ENCODE measurements at regions not wholly inside any gene's neighbourhood (a gene's known extent, or its start where the extent isn't known, plus 50 kb on each side); places are given as distances from the start of the nearest gene placed in this dataset.
A peak's percentile ranks its signal among the peaks of the same experiment; 100 is the strongest.

DNA sequence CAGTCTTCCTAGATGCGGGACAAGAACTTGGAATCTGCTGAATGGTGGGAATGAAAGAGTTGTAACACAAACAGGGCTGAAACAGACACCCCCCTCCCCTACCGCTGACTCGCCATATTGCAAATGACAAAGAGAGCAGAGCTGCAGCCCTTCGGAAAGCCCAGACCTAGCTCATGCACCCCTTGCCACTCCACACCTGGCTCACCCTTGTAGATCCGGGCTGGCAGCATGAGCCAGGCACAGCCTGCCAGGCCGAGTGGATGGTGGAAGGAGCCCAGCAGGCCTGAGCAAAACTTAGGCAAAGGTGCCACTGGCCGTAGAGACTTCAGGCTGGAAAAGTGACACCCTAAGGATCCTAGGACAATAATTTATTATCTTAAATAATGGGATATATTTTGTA, 237.4 kb upstream of the SEMA3D start:
- no peak overlapping the region for H3K23ac ChIP-seq (ENCODE audit: low read length)
- no peak overlapping the region for H2AK5ac ChIP-seq (ENCODE audit: low read length)
- no peak overlapping the region for H4K8ac ChIP-seq (ENCODE audit: low read depth, low read length)
- H4K12ac ChIP-seq (ENCODE audit: low read depth, low read length): no peak overlapping the region
- no peak overlapping the region for H4K91ac ChIP-seq (ENCODE audit: low read depth, low read length)
- H3K9me3 ChIP-seq (ENCODE audit: insufficient read depth, low read depth, low read length): no peaks in the 10 kb centered on the region
- H2BK120ac ChIP-seq (ENCODE audit: insufficient read depth, low read length, poor library complexity): no peak overlapping the region
- no peak overlapping the region for H3K4me3 ChIP-seq (ENCODE audit: low read depth, low read length)
- H3K9ac ChIP-seq (ENCODE audit: low read length): no peak overlapping the region
- no peak overlapping the region for H3K4ac ChIP-seq (ENCODE audit: low read depth, low read length)
- H3K4me1 ChIP-seq (ENCODE audit: control insufficient read depth in 1 of 2, insufficient read depth in 2 of 2, low read length in 2 of 2): no peaks in the 10 kb centered on the region
- H3K36me3 ChIP-seq (ENCODE audit: control insufficient read depth in 1 of 2, insufficient read depth in 2 of 2, low read length in 2 of 2): no peaks in the 10 kb centered on the region
- H3K18ac ChIP-seq (ENCODE audit: low read length): no peak overlapping the region
- H3K27me3 ChIP-seq (ENCODE audit: insufficient read depth, low read length): no peaks in the 10 kb centered on the region
- H3K14ac ChIP-seq (ENCODE audit: low read length): no peak overlapping the region
- no peak overlapping the region for H2BK12ac ChIP-seq (ENCODE audit: low read length)
- no peak for DNase-seq
- H2BK5ac ChIP-seq (ENCODE audit: low read depth, low read length, poor library complexity): no peak overlapping the region
- no peak overlapping the region for H3K27ac ChIP-seq (ENCODE audit: low read depth, low read length)
- H3K79me2 ChIP-seq (ENCODE audit: control insufficient read depth, insufficient read depth, low read length, poor library complexity): no peaks in the 10 kb centered on the region
- WGBS (ENCODE audit: extremely low coverage, insufficient coverage, insufficient read length): no CpG with 5 or more reads among the region's 7 CpGs
- H3K4me2 ChIP-seq (ENCODE audit: low read length): no peak overlapping the region
- no peaks in the 10 kb centered on the region for H3K79me1 ChIP-seq (ENCODE audit: low read length)
- H2AFZ ChIP-seq (ENCODE audit: insufficient read depth, low read length, poor library complexity): no peak overlapping the region

- Histone ChIP-seq H3K9ac (ENCODE audit: low read length) (no peak overlapping the region), H4K12ac (ENCODE audit: low read depth, low read length) (no peak overlapping the region), H2BK5ac (ENCODE audit: low read depth, low read length, poor library complexity) (no peak overlapping the region), H3K4me2 (ENCODE audit: low read length) (no peak overlapping the region), H3K4me1 (ENCODE audit: control insufficient read depth in 1 of 2, insufficient read depth in 2 of 2, low read length in 2 of 2) (no peaks in the 10 kb centered on the region), H2AFZ (ENCODE audit: insufficient read depth, low read length, poor library complexity) (no peak overlapping the region), H3K27ac (ENCODE audit: low read depth, low read length) (no peak overlapping the region), H3K9me3 (ENCODE audit: insufficient read depth, low read depth, low read length) (no peaks in the 10 kb centered on the region), H3K14ac (ENCODE audit: low read length) (no peak overlapping the region), H3K4ac (ENCODE audit: low read depth, low read length) (no peak overlapping the region), H3K27me3 (ENCODE audit: insufficient read depth, low read length) (no peaks in the 10 kb centered on the region), H3K4me3 (ENCODE audit: low read depth, low read length) (no peak overlapping the region), H3K79me1 (ENCODE audit: low read length) (no peaks in the 10 kb centered on the region), H3K36me3 (ENCODE audit: control insufficient read depth in 1 of 2, insufficient read depth in 2 of 2, low read length in 2 of 2) (no peaks in the 10 kb centered on the region), H4K91ac (ENCODE audit: low read depth, low read length) (no peak overlapping the region), H2BK120ac (ENCODE audit: insufficient read depth, low read length, poor library complexity) (no peak overlapping the region), H2BK12ac (ENCODE audit: low read length) (no peak overlapping the region), H4K8ac (ENCODE audit: low read depth, low read length) (no peak overlapping the region), H3K23ac (ENCODE audit: low read length) (no peak overlapping the region), H3K18ac (ENCODE audit: low read length) (no peak overlapping the region), H3K79me2 (ENCODE audit: control insufficient read depth, insufficient read depth, low read length, poor library complexity) (no peaks in the 10 kb centered on the region), H2AK5ac (ENCODE audit: low read length) (no peak overlapping the region)
- DNase-seq: no peak
- no CpG with 5 or more reads among the region's 21 CpGs for WGBS (ENCODE audit: extremely low coverage, insufficient coverage, insufficient read length)
Measured at GRCh38 chr7:85423209-85423895, 236.5 kb upstream of the SEMA3D start.

- H3K4me2 ChIP-seq (ENCODE audit: low read length): no peak overlapping the region
- peak in 1 of 2 donors; percentile 4 for DNase-seq
- no peak overlapping the region for H3K18ac ChIP-seq (ENCODE audit: low read length)
- H2AK5ac ChIP-seq (ENCODE audit: low read length): no peak overlapping the region
- no peak overlapping the region for H2BK120ac ChIP-seq (ENCODE audit: insufficient read depth, low read length, poor library complexity)
- H3K27me3 ChIP-seq (ENCODE audit: insufficient read depth, low read length): no peaks in the 10 kb centered on the region
- H3K79me2 ChIP-seq (ENCODE audit: control insufficient read depth, insufficient read depth, low read length, poor library complexity): no peaks in the 10 kb centered on the region
- no peaks in the 10 kb centered on the region for H3K36me3 ChIP-seq (ENCODE audit: control insufficient read depth in 1 of 2, insufficient read depth in 2 of 2, low read length in 2 of 2)
- H4K91ac ChIP-seq (ENCODE audit: low read depth, low read length): no peak overlapping the region
- no peak overlapping the region for H3K23ac ChIP-seq (ENCODE audit: low read length)
- no peak overlapping the region for H2BK12ac ChIP-seq (ENCODE audit: low read length)
- no peaks in the 10 kb centered on the region for H3K79me1 ChIP-seq (ENCODE audit: low read length)
- H2AFZ ChIP-seq (ENCODE audit: insufficient read depth, low read length, poor library complexity): no peak overlapping the region
- H3K27ac ChIP-seq (ENCODE audit: low read depth, low read length): no peak overlapping the region
- H3K4me3 ChIP-seq (ENCODE audit: low read depth, low read length): no peak overlapping the region
- H3K9ac ChIP-seq (ENCODE audit: low read length): no peak overlapping the region
- H4K12ac ChIP-seq (ENCODE audit: low read depth, low read length): no peak overlapping the region
- no CpG with 5 or more reads among the region's 1 CpG for WGBS (ENCODE audit: extremely low coverage, insufficient coverage, insufficient read length)
- no peak overlapping the region for H4K8ac ChIP-seq (ENCODE audit: low read depth, low read length)
- no peak overlapping the region for H2BK5ac ChIP-seq (ENCODE audit: low read depth, low read length, poor library complexity)
- H3K9me3 ChIP-seq (ENCODE audit: insufficient read depth, low read depth, low read length): no peaks in the 10 kb centered on the region
- H3K4ac ChIP-seq (ENCODE audit: low read depth, low read length): no peak overlapping the region
- no peak overlapping the region for H3K14ac ChIP-seq (ENCODE audit: low read length)
- no peaks in the 10 kb centered on the region for H3K4me1 ChIP-seq (ENCODE audit: control insufficient read depth in 1 of 2, insufficient read depth in 2 of 2, low read length in 2 of 2)
Measured at GRCh38 chr7:85415743-85416142, 228.9 kb upstream of the SEMA3D start.

GRCh38 chr7:85413718-85414117, 226.9 kb upstream of the SEMA3D start:
- H3K79me2 ChIP-seq (ENCODE audit: control insufficient read depth, insufficient read depth, low read length, poor library complexity): no peaks in the 10 kb centered on the region
- peak overlapping the region; percentile 18 for H3K9ac ChIP-seq (ENCODE audit: low read length)
- H3K36me3 ChIP-seq (ENCODE audit: control insufficient read depth in 1 of 2, insufficient read depth in 2 of 2, low read length in 2 of 2): no peaks in the 10 kb centered on the region
- WGBS (ENCODE audit: extremely low coverage, insufficient coverage, insufficient read length): no CpG with 5 or more reads among the region's 6 CpGs
- H3K27ac ChIP-seq (ENCODE audit: low read depth, low read length): no peak overlapping the region
- no peaks in the 10 kb centered on the region for H3K27me3 ChIP-seq (ENCODE audit: insufficient read depth, low read length)
- no peak overlapping the region for H2BK120ac ChIP-seq (ENCODE audit: insufficient read depth, low read length, poor library complexity)
- no peak overlapping the region for H3K4me3 ChIP-seq (ENCODE audit: low read depth, low read length)
- H4K91ac ChIP-seq (ENCODE audit: low read depth, low read length): no peak overlapping the region
- H3K4me2 ChIP-seq (ENCODE audit: low read length): no peak overlapping the region
- DNase-seq: no peak
- no peak overlapping the region for H2AK5ac ChIP-seq (ENCODE audit: low read length)
- H2BK5ac ChIP-seq (ENCODE audit: low read depth, low read length, poor library complexity): no peak overlapping the region
- H3K18ac ChIP-seq (ENCODE audit: low read length): no peak overlapping the region
- H4K8ac ChIP-seq (ENCODE audit: low read depth, low read length): no peak overlapping the region
- H3K23ac ChIP-seq (ENCODE audit: low read length): no peak overlapping the region
- H3K14ac ChIP-seq (ENCODE audit: low read length): no peak overlapping the region
- H2BK12ac ChIP-seq (ENCODE audit: low read length): no peak overlapping the region
- H3K4me1 ChIP-seq (ENCODE audit: control insufficient read depth in 1 of 2, insufficient read depth in 2 of 2, low read length in 2 of 2): no peaks in the 10 kb centered on the region
- no peak overlapping the region for H3K4ac ChIP-seq (ENCODE audit: low read depth, low read length)
- no peak overlapping the region for H2AFZ ChIP-seq (ENCODE audit: insufficient read depth, low read length, poor library complexity)
- H4K12ac ChIP-seq (ENCODE audit: low read depth, low read length): no peak overlapping the region
- H3K9me3 ChIP-seq (ENCODE audit: insufficient read depth, low read depth, low read length): no peaks in the 10 kb centered on the region
- no peaks in the 10 kb centered on the region for H3K79me1 ChIP-seq (ENCODE audit: low read length)

Measured in trophoblast cell (in vitro differentiated cells and primary cell).